AG09319 (cell line): ENCODE measurements at regions not wholly inside any gene's neighbourhood (a gene's known extent, or its start where the extent isn't known, plus 50 kb on each side); places are given as distances from the start of the nearest gene placed in this dataset.

ENCODE experiments used
- DNase-seq: peaks from one replicate; pipeline ENCODE4 v3.0.0-alpha.2; 2010; ENCODE audit warnings: low read depth; ENCODE audit errors: extremely low read depth
- TF ChIP-seq, protein P1 (sequence below): IDR thresholded peaks from 2 replicates; pipeline ENCODE4 v1.5.1; 2011; ENCODE audit warnings: low read depth, mild to moderate bottlenecking, inconsistent platforms, low read length, moderate library complexity

DNA sequence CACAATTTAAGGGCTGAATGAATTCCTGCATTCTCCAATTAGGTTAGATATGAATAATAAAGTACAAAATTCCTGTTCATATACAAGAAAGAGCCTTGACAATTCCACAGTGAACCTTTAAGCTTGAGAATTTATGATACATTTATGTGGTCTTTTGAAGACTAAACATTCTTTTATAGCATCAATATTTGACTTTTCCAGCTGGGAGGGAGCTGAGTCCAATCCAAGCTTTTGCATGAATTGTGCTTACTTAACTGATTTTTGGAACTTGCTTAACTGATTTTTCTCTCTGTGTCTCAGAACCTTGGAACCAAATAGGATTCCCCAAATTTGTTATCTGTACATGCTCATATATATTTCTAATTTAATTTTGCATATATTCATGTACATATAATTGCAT lies 388.0 kb downstream of the TRIB2 start:
- TF ChIP-seq, protein P1, sequence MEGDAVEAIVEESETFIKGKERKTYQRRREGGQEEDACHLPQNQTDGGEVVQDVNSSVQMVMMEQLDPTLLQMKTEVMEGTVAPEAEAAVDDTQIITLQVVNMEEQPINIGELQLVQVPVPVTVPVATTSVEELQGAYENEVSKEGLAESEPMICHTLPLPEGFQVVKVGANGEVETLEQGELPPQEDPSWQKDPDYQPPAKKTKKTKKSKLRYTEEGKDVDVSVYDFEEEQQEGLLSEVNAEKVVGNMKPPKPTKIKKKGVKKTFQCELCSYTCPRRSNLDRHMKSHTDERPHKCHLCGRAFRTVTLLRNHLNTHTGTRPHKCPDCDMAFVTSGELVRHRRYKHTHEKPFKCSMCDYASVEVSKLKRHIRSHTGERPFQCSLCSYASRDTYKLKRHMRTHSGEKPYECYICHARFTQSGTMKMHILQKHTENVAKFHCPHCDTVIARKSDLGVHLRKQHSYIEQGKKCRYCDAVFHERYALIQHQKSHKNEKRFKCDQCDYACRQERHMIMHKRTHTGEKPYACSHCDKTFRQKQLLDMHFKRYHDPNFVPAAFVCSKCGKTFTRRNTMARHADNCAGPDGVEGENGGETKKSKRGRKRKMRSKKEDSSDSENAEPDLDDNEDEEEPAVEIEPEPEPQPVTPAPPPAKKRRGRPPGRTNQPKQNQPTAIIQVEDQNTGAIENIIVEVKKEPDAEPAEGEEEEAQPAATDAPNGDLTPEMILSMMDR, result no peak
- DNase-seq, result no peak

DNA sequence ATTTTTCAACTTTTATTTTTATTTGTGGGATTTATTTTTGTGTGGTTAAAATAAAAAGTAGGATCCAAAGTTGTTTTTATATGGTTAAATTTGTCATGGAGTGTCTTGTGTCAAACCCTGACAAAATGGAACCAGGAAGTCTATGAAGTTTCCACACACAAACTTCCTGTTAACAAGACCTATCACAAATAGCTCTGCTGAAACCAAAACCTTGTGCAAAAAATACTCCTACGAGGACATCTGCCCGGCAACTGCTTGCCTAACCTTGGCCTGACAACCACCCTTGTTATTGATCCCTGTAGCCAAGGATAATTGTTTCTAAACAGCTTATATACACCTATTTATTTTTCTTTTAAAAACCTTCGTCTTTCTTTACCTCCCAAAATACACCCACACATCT lies 389.6 kb downstream of the TRIB2 start:
- DNase-seq, result no peak
- TF ChIP-seq, protein P1, result no peak

DNA sequence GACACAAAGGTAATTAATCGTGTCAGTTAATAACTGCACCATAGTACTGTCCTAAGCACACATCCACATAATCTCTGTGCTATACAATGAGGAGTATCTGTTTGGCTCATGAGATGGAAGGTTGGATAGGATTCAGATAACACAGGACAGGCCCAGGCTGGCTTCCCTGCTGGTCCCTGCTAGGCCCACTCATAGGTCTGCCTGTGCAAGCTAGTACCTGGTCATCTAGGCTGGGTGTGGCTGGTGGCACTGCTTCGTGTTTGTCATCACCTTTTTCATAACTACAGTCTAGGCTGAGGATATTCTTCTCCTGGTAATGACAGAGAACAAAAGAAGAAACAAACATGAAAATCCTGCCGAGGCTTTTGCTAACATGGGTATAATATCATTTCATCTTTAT lies 392.8 kb downstream of the TRIB2 start:
- DNase-seq, result no peak
- TF ChIP-seq, protein P1, result no peak

DNA sequence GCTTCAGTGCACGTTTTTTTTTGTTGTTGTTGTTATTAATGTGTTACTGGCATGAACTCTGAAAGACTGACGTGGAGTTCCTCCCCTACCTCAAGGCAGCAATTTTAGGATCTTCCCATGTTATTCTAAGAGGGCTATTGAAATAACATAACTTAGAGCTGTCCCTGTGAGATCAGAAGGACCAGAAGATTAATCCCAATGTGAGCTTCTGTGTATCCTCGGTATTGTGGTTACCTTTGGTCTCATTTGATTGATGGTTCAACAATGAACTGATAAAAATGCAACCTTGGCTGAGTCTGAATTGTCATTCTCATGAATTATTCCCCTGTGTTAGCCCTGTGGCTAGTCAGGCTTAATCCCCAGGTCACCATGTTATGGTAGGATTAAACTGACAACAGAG lies 394.1 kb downstream of the TRIB2 start:
- TF ChIP-seq, protein P1, result no peak
- DNase-seq, result no peak

DNA sequence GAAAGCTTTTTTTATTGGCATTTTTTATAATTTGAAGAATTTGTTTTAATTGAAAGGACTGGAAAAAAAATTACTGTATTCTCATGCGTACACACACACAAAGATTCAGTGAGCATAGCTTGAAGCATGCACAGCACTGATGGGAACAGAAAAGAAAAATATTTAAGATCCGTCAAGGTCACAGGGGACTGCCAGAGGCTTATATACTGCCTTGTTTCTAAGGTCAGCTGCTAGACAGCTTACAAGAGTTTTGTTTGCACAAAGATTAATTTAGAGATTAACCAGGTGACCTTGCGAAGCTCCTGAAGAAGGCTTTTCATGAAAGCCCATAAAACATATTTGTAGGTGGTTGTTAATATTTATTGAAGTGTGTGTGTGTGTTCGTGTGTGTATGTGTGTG lies 396.3 kb downstream of the TRIB2 start:
- DNase-seq, result no peak
- TF ChIP-seq, protein P1, result no peak

DNA sequence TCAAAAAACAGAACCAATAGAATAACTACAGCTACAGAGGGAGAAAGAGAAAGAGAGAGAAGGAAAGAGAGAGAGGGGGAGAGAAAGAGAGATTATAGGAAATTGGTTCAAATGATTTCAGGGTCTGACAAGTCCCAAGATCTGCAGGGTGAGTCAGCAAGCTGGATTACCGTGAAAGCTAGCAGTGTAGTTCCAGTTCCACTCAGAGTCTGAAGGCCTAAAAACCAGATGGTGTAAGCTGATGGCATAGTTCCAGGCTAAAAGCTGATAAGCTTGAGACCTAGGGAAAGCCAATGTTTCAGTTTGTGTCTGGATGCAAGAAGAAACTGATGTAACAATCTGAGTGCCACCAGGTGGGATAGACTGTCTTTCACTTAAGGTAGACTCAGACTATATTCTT lies 397.7 kb downstream of the TRIB2 start:
- TF ChIP-seq, protein P1, result no peak
- DNase-seq, result no peak

DNA sequence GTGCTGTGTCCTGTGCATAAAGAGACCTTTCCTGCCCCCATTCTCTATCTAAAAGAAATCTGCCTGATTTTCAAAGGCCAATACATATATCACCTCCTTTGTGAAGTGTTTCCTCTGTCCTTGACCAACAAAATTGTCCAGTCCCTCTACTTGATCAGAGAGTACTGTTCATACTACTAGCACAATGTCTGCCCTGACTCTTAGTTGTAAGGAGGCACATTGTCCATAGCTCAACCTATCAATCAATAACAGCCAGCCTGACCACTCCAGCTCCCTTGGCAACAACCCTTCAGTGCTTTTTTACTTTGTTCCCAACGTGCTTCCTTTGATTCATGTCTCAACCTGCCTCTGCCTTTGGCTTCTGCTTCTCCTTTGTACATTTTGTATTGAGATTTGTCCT lies 398.9 kb downstream of the TRIB2 start:
- no peak for DNase-seq
- TF ChIP-seq, protein P1, result no peak
